ENCODE measurements at regions not wholly inside any gene's neighbourhood (a gene's known extent, or its start where the extent isn't known, plus 50 kb on each side); places are given as distances from the start of the nearest gene placed in this dataset.
"Not testable (repeated sequence)": the region's sequence is repeated elsewhere in the genome, so short reads cannot be mapped to it uniquely, and the experiment has no call there.

- no peak for DNase-seq
Measured at GRCh38 chr2:145524836-145525235, 1004.9 kb upstream of the ZEB2 start.

DNA sequence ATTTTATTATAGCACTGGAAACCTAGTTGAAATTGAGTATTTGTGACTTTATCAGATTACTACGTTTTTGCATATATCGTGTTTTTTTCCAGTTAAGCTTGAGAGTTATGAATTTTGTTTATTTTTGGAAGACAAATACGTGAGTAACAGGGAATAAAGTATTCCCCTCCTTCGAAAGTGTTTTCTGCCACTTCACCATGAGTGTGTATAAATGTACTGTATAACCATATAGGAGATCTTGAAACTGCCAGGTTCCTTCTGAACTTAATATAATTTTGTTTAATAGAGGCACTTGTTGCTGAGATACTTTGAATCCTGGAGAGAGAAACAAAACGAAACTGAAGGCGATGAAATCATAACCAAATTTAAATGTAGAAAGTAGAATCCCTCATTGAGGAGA is 1004.4 kb upstream of the ZEB2 start:
- DNase-seq, result no peak

DNA sequence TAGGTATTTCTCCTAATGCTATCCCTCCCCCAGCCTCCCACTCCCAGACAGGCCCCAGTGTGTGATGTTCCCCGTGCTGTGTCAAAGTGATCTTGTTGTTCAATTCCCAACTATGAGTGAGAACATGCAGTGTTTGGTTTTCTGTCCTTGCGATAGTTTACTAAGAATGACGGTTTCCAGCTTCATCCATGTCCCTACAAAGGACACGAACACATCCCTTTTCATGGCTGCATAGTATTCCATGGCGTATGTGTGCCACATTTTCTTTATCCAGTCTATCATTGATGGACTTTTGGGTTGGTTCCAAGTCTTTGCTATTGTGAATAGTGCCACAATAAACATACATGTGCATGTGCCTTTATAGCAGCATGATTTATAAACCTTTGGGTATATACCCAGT is 999.3 kb upstream of the ZEB2 start:
- DNase-seq, result not testable (repeated sequence)

- no peak for DNase-seq
Measured at GRCh38 chr2:145511946-145512345, 992.0 kb upstream of the ZEB2 start.

GRCh38 chr2:145503511-145503910 is 983.6 kb upstream of the ZEB2 start:
- no peak for DNase-seq

DNA sequence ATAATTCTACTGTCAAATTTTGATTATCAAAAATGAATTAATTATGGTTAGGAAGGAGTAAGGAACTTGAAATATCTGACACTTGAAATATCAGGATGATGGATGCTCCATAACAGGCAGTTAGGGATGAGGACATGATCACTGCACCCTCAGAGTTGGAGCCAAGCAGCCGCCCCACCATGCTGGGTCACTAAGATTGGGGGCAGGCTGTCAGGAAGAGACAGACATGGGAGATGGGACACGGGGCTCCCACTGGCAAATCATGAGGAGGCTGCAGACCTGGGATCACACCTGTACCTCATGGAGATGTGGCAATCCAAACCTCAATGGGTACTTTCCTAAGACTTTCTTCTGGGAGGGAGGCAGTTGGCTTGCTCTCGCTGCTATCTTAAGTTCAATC is 982.0 kb upstream of the ZEB2 start:
- no peak for DNase-seq

GRCh38 chr2:145495590-145495989 is 975.7 kb upstream of the ZEB2 start:
- no peak for DNase-seq

- DNase-seq, result no peak
Measured at GRCh38 chr2:145494441-145494840, 974.5 kb upstream of the ZEB2 start.

DNA sequence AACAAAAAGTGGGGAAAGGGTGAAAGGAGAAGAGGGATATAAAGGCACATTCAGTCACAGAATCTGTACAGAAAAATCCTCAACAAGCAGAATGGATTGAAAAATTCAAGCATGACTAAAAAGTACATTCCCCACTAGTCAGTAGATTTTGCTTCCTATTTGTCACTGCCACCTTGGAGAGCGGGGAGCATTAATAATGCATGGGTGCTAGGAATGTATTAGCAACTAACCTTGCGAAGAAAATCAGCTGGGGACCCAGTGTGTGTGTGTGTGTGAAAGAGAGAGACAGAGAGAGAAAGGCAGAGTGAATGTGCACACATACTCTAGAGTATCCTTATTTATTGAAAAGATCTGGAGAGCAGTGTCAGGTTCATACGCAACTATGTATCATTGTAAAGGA is 968.7 kb upstream of the ZEB2 start:
- no peak for DNase-seq

- no peak for DNase-seq
Measured at GRCh38 chr2:145484448-145485097, 964.7 kb upstream of the ZEB2 start.

GRCh38 chr2:145483854-145484253 is 963.9 kb upstream of the ZEB2 start:
- DNase-seq, result no peak

- no peak for DNase-seq
Measured at GRCh38 chr2:145481334-145481922, 961.5 kb upstream of the ZEB2 start.

- no peak for DNase-seq
Measured at GRCh38 chr2:145464866-145465265, 944.9 kb upstream of the ZEB2 start.

DNA sequence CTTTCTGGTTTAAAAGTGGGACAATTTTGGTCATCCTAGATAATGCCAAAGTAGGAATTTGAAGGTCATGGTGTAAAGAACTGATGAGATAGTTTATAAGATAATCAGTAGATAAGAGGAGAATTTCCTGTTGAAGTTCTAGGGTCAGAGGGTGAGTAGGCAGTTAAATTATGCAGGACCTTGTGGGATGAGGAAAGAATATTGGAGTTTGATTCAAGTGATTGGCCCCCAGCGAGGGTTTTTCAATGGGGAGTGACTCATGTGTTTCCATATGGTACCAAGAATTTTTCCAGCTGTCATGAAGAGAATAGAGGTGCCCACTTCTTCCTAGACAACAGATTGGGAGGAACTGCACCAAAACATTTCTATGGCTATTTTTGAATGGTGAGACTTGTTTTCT is 940.2 kb upstream of the ZEB2 start:
- DNase-seq, result no peak

GRCh38 chr2:145431181-145431951 is 911.4 kb upstream of the ZEB2 start:
- DNase-seq, result no peak

DNA sequence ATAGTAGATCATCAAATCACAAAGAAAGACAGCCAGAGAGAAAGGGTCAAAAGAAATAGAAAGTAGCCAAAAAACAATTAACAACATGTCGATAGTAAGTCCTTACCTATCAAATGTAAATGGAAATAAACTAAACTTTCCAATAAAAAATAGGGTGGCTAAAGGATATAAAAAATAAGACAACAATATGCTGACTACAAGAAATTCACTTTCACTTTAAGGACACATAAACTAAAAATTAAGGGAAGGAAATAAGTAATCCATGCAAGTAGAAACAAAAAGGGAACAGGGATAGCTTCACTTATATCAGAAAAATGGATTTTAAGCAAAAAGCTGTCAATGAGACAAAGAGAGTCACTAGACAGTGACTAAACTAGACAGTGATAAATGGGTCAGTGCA is 903.9 kb upstream of the ZEB2 start:
- DNase-seq, result no peak

DNA sequence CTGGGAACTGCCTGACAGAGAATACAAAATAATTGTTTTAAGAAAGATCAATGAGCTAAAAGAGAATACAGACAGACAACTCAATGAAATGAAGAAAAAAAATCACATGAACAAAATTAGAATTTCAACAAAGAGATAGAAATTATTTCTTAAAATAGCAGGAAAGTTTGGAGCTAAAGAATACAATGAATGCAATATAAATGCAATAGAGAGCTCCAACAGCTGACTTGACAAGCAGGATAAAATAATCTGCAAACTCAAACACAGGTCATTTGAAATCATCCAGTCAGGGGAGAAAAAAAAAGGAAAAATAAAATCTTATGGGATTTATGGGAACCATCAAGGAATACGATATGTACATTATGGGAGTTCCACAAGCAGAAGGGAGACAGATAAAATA is 902.7 kb upstream of the ZEB2 start:
- DNase-seq, result no peak

- DNase-seq, result no peak
Measured at GRCh38 chr2:145421841-145422240, 901.9 kb upstream of the ZEB2 start.

- DNase-seq, result no peak
Measured at GRCh38 chr2:145416640-145417039, 896.7 kb upstream of the ZEB2 start.

DNA sequence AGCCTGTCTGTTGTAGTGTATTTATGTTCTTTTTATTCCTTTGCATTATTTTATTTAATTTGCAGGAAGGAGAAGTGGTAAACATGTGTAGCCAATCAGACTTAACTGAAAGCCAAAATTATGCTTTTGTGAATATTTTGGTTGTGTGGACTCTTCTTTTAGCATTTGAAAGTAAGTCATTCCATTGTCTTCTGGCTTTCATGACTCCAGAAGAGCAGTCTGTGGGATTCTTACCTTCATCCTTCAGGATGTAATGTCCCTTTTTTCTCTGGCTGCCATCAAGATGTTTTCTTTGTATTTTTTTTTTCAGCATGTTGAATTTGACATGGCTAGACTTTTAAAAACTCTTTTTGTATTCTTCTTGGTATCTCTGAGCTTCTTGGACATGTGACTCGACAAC is 895.2 kb upstream of the ZEB2 start:
- DNase-seq, result no peak

DNA sequence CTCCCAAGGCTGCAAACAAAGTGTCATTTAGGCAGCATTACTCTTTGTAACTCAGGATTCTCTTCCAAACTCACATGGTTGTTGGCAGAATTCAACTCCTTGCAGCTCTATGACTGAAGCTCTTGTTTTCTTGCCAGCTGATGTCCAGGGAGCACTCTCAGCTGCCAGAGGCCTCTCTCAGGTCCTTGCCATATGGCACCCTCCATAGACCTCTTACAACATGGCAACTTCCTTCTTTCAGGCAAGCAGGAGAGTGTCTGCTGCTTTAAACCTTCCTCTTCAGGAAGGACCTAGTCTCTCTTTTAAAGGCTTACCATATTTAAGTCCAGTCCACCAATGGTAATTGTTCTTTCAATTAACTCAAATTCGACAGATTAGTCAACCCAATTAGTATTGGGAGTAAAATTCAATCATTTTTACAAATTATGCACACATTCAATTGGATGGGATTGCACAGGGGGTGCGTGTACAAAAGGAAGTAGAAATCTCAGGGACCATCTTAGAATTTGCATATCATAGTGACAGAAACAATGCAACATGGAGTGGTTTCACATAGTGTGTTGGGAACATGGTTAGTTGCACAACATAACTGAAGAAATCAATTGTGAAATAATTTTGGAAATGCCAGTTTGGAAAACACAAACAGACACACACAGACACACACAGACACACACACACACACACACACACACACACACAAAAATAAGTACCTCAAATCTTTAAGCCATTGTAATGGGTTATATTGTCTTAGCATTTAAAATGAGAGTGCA is 893.5 kb upstream of the ZEB2 start:
- no peak for DNase-seq

DNA sequence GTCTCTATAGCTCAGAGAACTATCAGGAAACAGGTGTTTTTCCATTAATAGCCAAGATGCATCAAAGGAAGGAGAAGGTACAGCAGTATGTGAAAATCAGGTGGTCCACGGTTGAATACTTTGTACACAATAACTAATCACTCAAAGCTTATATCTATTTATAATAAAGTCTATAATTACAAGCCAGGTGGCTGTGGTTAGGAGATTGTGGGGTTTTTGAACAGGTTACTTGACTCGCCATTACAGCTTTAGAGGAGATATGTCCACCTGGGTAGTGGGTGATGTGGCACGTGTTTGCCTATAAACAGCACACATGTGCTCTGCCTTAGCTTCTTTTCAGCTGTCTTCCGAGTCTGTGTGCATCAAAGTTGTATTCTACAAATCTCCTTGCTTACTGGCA is 892.2 kb upstream of the ZEB2 start:
- no peak for DNase-seq

GRCh38 chr2:145411493-145411892 is 891.6 kb upstream of the ZEB2 start:
- no peak for DNase-seq

DNA sequence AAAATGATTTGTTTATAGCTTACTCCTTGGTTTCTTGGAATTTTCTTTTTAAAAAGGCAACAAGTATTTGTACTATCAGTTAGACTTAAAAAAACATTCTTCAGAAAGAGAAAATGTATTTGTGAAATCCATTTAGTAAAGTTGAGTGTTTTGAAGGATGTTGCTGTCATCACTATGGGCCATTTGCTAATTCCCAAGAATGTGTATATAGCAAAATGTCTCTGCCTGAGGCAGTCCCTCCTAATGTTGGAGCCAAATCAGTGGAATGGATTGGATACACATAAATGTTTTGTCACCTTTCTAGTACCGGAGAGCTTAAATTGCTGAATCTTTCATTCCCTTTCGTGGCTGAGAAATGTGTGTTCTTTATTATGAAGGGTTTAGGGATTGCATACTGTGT is 890.2 kb upstream of the ZEB2 start:
- DNase-seq, result no peak
